ENCODE measurements at regions not wholly inside any gene's neighbourhood (a gene's known extent, or its start where the extent isn't known, plus 50 kb on each side); places are given as distances from the start of the nearest gene placed in this dataset.

- DNase-seq: peak; percentile 88
- H3K27me3 ChIP-seq: no peaks in the 10 kb centered on the region
- peak overlapping the region; percentile 88 to 93 (median 92) for H3K27ac ChIP-seq
- TF ChIP-seq CTCF (IDR thresholded peaks at IDR 0.05) (no peak), POLR2A (IDR thresholded peaks at IDR 0.05) (peak; percentile 49), POLR2AphosphoS5 (IDR thresholded peaks at IDR 0.05) (peak; percentile 69 to 91 (median 87)), EP300 (IDR thresholded peaks at IDR 0.05; ENCODE audit: low read depth) (peak; percentile 93)
- no peaks in the 10 kb centered on the region for H3K36me3 ChIP-seq
- peaks cover 32 to 43% (median 38%) of the 10 kb centered on the region in 4 donors for H3K4me1 ChIP-seq
- in situ Hi-C loops (cut with MboI; ENCODE audit: low pct_ligation_motif_present in 1 of 4, low pct_unique_long_range_greater_than_20kb in 1 of 4, low sequenced_read_pairs in 3 of 4) (loop anchor here in 1 of 4 donors (10.0 kb wide), 1 partner anchor 68 kb away; the partner anchor contains the start of gene KLF6), intact Hi-C loops (cut with DNase I; ENCODE audit: low total_unique reads) (no loop called here)
- WGBS, 2 donors (ENCODE audit: low coverage in 1 of 2): 14 to 17% methylated on average over 9 to 10 of the region's 10 CpGs
- H3K4me3 ChIP-seq: peak overlapping the region in 1 of 4 donors; percentile 5
- no peaks in the 10 kb centered on the region for H3K9me3 ChIP-seq
Measured at GRCh38 chr10:3852147-3852904, 67.3 kb upstream of the KLF6 start.

GRCh38 chr10:3850999-3851937 is 66.3 kb upstream of the KLF6 start:
- Histone ChIP-seq H3K36me3 (no peaks in the 10 kb centered on the region), H3K27ac (peak overlapping the region; percentile 88 to 93 (median 92)), H3K4me3 (peak overlapping the region in 1 of 4 donors; percentile 5), H3K27me3 (no peaks in the 10 kb centered on the region), H3K9me3 (no peaks in the 10 kb centered on the region), H3K4me1 (peaks cover 32 to 43% (median 38%) of the 10 kb centered on the region in 4 donors)
- in situ Hi-C loops (cut with MboI; ENCODE audit: low pct_ligation_motif_present in 1 of 4, low pct_unique_long_range_greater_than_20kb in 1 of 4, low sequenced_read_pairs in 3 of 4) (loop anchor here in 1 of 4 donors (10.0 kb wide), 1 partner anchor 66 kb away; the partner anchor contains the start of gene KLF6), intact Hi-C loops (cut with DNase I; ENCODE audit: low total_unique reads) (no loop called here)
- DNase-seq: no peak
- 43 to 51% methylated on average over 7 to 9 of the region's 9 CpGs for WGBS, 2 donors (ENCODE audit: low coverage in 1 of 2)
- no peak for TF ChIP-seq POLR2A (IDR thresholded peaks at IDR 0.05)
- TF ChIP-seq CTCF (IDR thresholded peaks at IDR 0.05): peak in 1 of 5 experiments; percentile 5
- TF ChIP-seq EP300 (IDR thresholded peaks at IDR 0.05; ENCODE audit: low read depth): no peak
- TF ChIP-seq POLR2AphosphoS5 (IDR thresholded peaks at IDR 0.05): peak in 2 of 3 donors; percentile 17 to 27

GRCh38 chr10:3848775-3849635 is 64.0 kb upstream of the KLF6 start:
- WGBS, 2 donors (ENCODE audit: low coverage in 1 of 2): 84 to 94% methylated on average over 4 of the region's 4 CpGs
- H3K9me3 ChIP-seq: no peaks in the 10 kb centered on the region
- in situ Hi-C loops (cut with MboI; ENCODE audit: low pct_ligation_motif_present in 1 of 4, low pct_unique_long_range_greater_than_20kb in 1 of 4, low sequenced_read_pairs in 3 of 4): no loop called here

More at GRCh38 chr10:3848775-3849635, 64.0 kb upstream of the KLF6 start:
- Histone ChIP-seq H3K4me3 (no peak overlapping the region), H3K27ac (no peak overlapping the region), H3K27me3 (no peaks in the 10 kb centered on the region), H3K4me1 (peaks cover 28 to 35% (median 34%) of the 10 kb centered on the region in 4 donors), H3K36me3 (no peaks in the 10 kb centered on the region)
- TF ChIP-seq POLR2A (IDR thresholded peaks at IDR 0.05) (no peak), CTCF (IDR thresholded peaks at IDR 0.05) (no peak), POLR2AphosphoS5 (IDR thresholded peaks at IDR 0.05) (no peak), EP300 (IDR thresholded peaks at IDR 0.05; ENCODE audit: low read depth) (no peak)
- no peak for DNase-seq
- intact Hi-C loops (cut with DNase I; ENCODE audit: low total_unique reads): no loop called here
